ENCODE measurements at regions not wholly inside any gene's neighbourhood (a gene's known extent, or its start where the extent isn't known, plus 50 kb on each side); places are given as distances from the start of the nearest gene placed in this dataset.

GRCh38 chr20:16955462-16955861, 207.3 kb downstream of the OTOR start:
- Histone ChIP-seq H2AFZ (ENCODE audit: low read depth, low read length) (no peak overlapping the region), H3K9me1 (replicated peaks; ENCODE audit: control insufficient read depth, extremely low read depth, insufficient read depth, low read length) (no peaks in the 10 kb centered on the region), H3K36me3 (ENCODE audit: control insufficient read depth in 2 of 2, extremely low read depth in 1 of 2, insufficient read depth in 2 of 2, low read length in 2 of 2) (no peaks in the 10 kb centered on the region), H3K4me3 (replicated peaks in 1 of 3; ENCODE audit: insufficient read depth in 1 of 3, low read depth in 1 of 3, low read length in 3 of 3) (no peak overlapping the region), H3K4me2 (ENCODE audit: insufficient read depth, low read length) (no peak overlapping the region), H3K9ac (replicated peaks; ENCODE audit: extremely low read depth, insufficient read depth, low read length) (no peak overlapping the region), H3K79me2 (ENCODE audit: control insufficient read depth, insufficient read depth, low read length) (no peaks in the 10 kb centered on the region), H3K4me1 (ENCODE audit: control insufficient read depth, extremely low read depth, insufficient read depth, low read length) (no peaks in the 10 kb centered on the region), H3K27ac (ENCODE audit: insufficient read depth, low read depth, low read length) (no peak overlapping the region), H3K27me3 (ENCODE audit: control insufficient read depth in 2 of 2, insufficient read depth in 2 of 2, low read length in 2 of 2) (no peaks in the 10 kb centered on the region), H4K20me1 (replicated peaks; ENCODE audit: control insufficient read depth, extremely low read depth, insufficient read depth, low read length) (no peaks in the 10 kb centered on the region), H3K9me3 (replicated peaks; ENCODE audit: control insufficient read depth, insufficient read depth, low read length) (no peaks in the 10 kb centered on the region)
- TF ChIP-seq POLR2A (IDR thresholded peaks at IDR 0.05; ENCODE audit: low read depth, low read length) = no peak
- no peak for TF ChIP-seq POLR2AphosphoS5 (IDR thresholded peaks at IDR 0.05; ENCODE audit: insufficient read depth, low read depth, low read length)
- no peak for TF ChIP-seq FOS (IDR thresholded peaks at IDR 0.05; ENCODE audit: borderline replicate concordance, insufficient read depth, low read length)
- TF ChIP-seq JUN (IDR thresholded peaks at IDR 0.05; ENCODE audit: borderline replicate concordance, insufficient read depth, insufficient read length, low read depth) = no peak
- TF ChIP-seq MAX (IDR thresholded peaks at IDR 0.05; ENCODE audit: insufficient read depth, insufficient read length) = no peak
- TF ChIP-seq MYC (IDR thresholded peaks at IDR 0.05; ENCODE audit: low read depth, low read length) = no peak
- TF ChIP-seq CTCF (IDR thresholded peaks at IDR 0.05; ENCODE audit: extremely low read depth in 1 of 2, insufficient read depth in 1 of 2, low read depth in 1 of 2, low read length in 2 of 2) = no peak
- TF ChIP-seq GATA2 (IDR thresholded peaks at IDR 0.05; ENCODE audit: insufficient read depth, insufficient read length, low read depth, low read length) = no peak
- no peak for TF ChIP-seq EZH2 (IDR thresholded peaks at IDR 0.05; ENCODE audit: borderline replicate concordance, low read depth, low read length, severe bottlenecking)
- BruUV-seq (replicated peaks) = no TSS peak
- POLR2A ChIA-PET = no interaction called here
- intact Hi-C loops (cut with micrococcal nuclease) = no loop called here
- FAIRE-seq (no peak), DNase-seq (ENCODE audit: low read depth, low spot score) (no peak)
- CTCF ChIA-PET = no interaction called here
- dilution Hi-C loops (cut with MboI; ENCODE audit: extremely low pct_ligation_motif_present, low sequenced_read_pairs) = no loop called here
